ENCODE measurements at regions not wholly inside any gene's neighbourhood (a gene's known extent, or its start where the extent isn't known, plus 50 kb on each side); places are given as distances from the start of the nearest gene placed in this dataset.

DNA sequence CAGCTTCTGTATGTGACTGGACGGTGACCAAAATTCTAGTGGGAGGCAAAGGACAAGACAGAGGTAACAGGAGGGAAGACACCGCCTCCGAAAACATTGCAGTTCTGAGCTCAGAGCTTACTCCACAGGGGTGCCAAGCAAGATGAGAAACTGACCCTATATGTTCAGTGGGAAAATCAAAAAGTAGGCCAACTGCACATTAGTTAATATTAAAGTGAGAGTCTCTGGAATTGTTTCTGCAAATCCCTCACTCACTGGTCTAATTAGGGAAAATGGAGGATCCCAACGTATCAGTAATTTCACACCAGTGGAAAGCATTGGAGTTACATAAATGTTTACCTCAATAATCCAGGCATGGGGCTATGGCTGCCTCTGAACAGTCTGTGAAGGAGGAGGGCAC is 313.3 kb upstream of the KCNH8 start:
- CTCF ChIA-PET = no interaction called here
- TF ChIP-seq, protein P1, sequence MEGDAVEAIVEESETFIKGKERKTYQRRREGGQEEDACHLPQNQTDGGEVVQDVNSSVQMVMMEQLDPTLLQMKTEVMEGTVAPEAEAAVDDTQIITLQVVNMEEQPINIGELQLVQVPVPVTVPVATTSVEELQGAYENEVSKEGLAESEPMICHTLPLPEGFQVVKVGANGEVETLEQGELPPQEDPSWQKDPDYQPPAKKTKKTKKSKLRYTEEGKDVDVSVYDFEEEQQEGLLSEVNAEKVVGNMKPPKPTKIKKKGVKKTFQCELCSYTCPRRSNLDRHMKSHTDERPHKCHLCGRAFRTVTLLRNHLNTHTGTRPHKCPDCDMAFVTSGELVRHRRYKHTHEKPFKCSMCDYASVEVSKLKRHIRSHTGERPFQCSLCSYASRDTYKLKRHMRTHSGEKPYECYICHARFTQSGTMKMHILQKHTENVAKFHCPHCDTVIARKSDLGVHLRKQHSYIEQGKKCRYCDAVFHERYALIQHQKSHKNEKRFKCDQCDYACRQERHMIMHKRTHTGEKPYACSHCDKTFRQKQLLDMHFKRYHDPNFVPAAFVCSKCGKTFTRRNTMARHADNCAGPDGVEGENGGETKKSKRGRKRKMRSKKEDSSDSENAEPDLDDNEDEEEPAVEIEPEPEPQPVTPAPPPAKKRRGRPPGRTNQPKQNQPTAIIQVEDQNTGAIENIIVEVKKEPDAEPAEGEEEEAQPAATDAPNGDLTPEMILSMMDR (conservative IDR thresholded peaks at IDR 0.05; ENCODE audit: low read depth, low read length) = no peak
- TF ChIP-seq EZH2 (IDR thresholded peaks at IDR 0.05; ENCODE audit: borderline replicate concordance, low read depth, low read length, poor library complexity, severe bottlenecking) = no peak
- no peaks in the 10 kb centered on the region for H3K36me3 ChIP-seq (ENCODE audit: insufficient read depth, low read length, poor library complexity, severe bottlenecking)

DNA sequence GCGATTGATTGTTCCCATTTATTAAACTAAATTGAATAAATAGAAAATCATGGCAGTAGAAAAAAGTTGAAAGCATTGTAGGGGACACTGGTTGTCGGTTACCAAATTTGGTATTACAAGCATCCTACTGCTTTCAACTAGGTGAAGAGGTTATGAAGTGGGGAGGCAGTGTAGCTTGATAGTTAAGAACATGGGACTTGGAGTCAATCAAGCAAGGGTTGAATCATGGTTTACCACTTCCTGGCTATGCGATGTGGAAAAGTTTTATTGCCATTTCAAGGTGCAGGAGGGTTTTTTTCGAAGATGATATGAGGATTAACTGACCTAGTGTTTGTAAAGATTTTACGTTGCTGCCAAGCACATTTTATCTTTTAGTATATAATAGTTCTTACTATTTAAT is 318.2 kb upstream of the KCNH8 start:
- BruUV-seq (replicated peaks) = no TSS peak
- TF ChIP-seq, protein P1 (conservative IDR thresholded peaks at IDR 0.05; ENCODE audit: low read depth, low read length) = no peak
- no peak for TF ChIP-seq EZH2 (IDR thresholded peaks at IDR 0.05; ENCODE audit: borderline replicate concordance, low read depth, low read length, poor library complexity, severe bottlenecking)
- Histone ChIP-seq H3K4me3 (ENCODE audit: low read depth, low read length, poor library complexity, severe bottlenecking) (no peak overlapping the region), H3K27ac (ENCODE audit: low read depth, low read length, poor library complexity, severe bottlenecking) (no peak overlapping the region), H3K36me3 (ENCODE audit: insufficient read depth, low read length, poor library complexity, severe bottlenecking) (no peaks in the 10 kb centered on the region), H3K4me1 (ENCODE audit: insufficient read depth, low read length, poor library complexity, severe bottlenecking) (no peaks in the 10 kb centered on the region), H3K9me3 (ENCODE audit: low read depth, low read length, poor library complexity, severe bottlenecking) (no peaks in the 10 kb centered on the region), H3K27me3 (replicated peaks; ENCODE audit: insufficient read depth, low read depth, low read length, poor library complexity) (no peaks in the 10 kb centered on the region)
- POLR2A ChIA-PET (ENCODE audit: low non-redundant PET) = no interaction called here
- intact Hi-C loops (cut with micrococcal nuclease; ENCODE audit: unreplicated experiment) = no loop called here
- CTCF ChIA-PET = no interaction called here
- DNase-seq (ENCODE audit: low spot score) = no peak

More for the DNA sequence above, 313.3 kb upstream of the KCNH8 start:
- intact Hi-C loops (cut with micrococcal nuclease; ENCODE audit: unreplicated experiment) = no loop called here
- H3K9me3 ChIP-seq (ENCODE audit: low read depth, low read length, poor library complexity, severe bottlenecking) = no peaks in the 10 kb centered on the region
- no peaks in the 10 kb centered on the region for H3K4me1 ChIP-seq (ENCODE audit: insufficient read depth, low read length, poor library complexity, severe bottlenecking)
- H3K27ac ChIP-seq (ENCODE audit: low read depth, low read length, poor library complexity, severe bottlenecking) = no peak overlapping the region
- H3K4me3 ChIP-seq (ENCODE audit: low read depth, low read length, poor library complexity, severe bottlenecking) = no peak overlapping the region
- DNase-seq (ENCODE audit: low spot score) = no peak
- no TSS peak for BruUV-seq (replicated peaks)
- no peaks in the 10 kb centered on the region for H3K27me3 ChIP-seq (replicated peaks; ENCODE audit: insufficient read depth, low read depth, low read length, poor library complexity)
- POLR2A ChIA-PET (ENCODE audit: low non-redundant PET) = no interaction called here

DNA sequence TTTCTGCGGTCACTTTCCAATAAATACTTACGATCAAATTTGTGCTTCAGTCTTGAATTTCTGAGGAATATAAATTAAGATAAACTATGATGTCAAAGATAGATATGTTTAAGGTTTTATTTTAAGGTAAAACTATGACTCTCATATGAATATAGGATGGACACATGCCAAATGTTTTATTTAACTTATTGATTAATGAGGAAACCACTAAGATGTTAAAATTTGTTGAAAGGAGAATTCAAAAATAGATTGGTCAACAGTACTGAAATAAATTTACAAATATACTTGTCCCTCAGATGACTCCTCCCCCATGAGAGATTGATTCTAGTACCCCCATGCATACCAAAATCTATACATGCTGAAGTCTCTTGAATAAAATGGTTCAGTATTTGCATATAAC is 319.7 kb upstream of the KCNH8 start:
- no peaks in the 10 kb centered on the region for H3K36me3 ChIP-seq (ENCODE audit: insufficient read depth, low read length, poor library complexity, severe bottlenecking)
- H3K9me3 ChIP-seq (ENCODE audit: low read depth, low read length, poor library complexity, severe bottlenecking) = no peaks in the 10 kb centered on the region
- ChIA-PET CTCF (no interaction called here), POLR2A (ENCODE audit: low non-redundant PET) (no interaction called here)
- H3K27ac ChIP-seq (ENCODE audit: low read depth, low read length, poor library complexity, severe bottlenecking) = no peak overlapping the region
- DNase-seq (ENCODE audit: low spot score) = no peak
- intact Hi-C loops (cut with micrococcal nuclease; ENCODE audit: unreplicated experiment) = no loop called here
- TF ChIP-seq EZH2 (IDR thresholded peaks at IDR 0.05; ENCODE audit: borderline replicate concordance, low read depth, low read length, poor library complexity, severe bottlenecking) = no peak
- TF ChIP-seq, protein P1 (conservative IDR thresholded peaks at IDR 0.05; ENCODE audit: low read depth, low read length) = no peak
- H3K4me1 ChIP-seq (ENCODE audit: insufficient read depth, low read length, poor library complexity, severe bottlenecking) = no peaks in the 10 kb centered on the region
- H3K27me3 ChIP-seq (replicated peaks; ENCODE audit: insufficient read depth, low read depth, low read length, poor library complexity) = no peaks in the 10 kb centered on the region
- H3K4me3 ChIP-seq (ENCODE audit: low read depth, low read length, poor library complexity, severe bottlenecking) = no peak overlapping the region
- no TSS peak for BruUV-seq (replicated peaks)
